Epithelial cell of esophagus (primary cell): ENCODE measurements at regions not wholly inside any gene's neighbourhood (a gene's known extent, or its start where the extent isn't known, plus 50 kb on each side); places are given as distances from the start of the nearest gene placed in this dataset.

Experiments
- DNase-seq: peaks from one replicate; pipeline ENCODE4 v3.0.0; 2010; ENCODE audit warnings: low read depth
- H3K4me3 ChIP-seq: 2 replicates; pipeline ENCODE4 v1.5.1; 2011; ENCODE audit warnings: mild to moderate bottlenecking, low read length, control low read depth
- CTCF ChIP-seq: IDR thresholded peaks from 2 replicates; pipeline ENCODE4 v1.5.1; 2011; ENCODE audit warnings: low read depth, mild to moderate bottlenecking, low read length, control low read depth, inconsistent platforms; ENCODE audit not compliant: insufficient read depth; ENCODE audit errors: missing control alignments

DNA sequence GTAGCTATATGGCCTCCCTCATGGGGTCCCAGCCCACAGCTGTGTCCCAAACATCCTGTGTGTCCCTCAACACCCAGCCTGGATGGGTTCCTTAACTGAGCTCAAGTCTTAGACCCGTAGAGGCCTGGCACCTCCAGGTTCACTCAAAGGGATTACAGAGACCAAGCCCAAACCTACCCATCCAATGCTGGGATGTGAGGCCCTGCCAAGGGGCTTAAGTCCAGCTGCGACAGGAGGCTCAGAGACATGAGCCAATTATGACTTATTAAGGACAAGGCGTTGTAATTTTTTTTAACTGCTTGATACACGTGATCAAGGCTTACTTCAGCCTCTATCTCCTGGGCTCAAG, 105.6 kb upstream of the RET start:
- TF ChIP-seq CTCF: no peak
- no peak overlapping the region for H3K4me3 ChIP-seq
- no peak for DNase-seq

GRCh38 chr10:42972946-42973345, 103.9 kb upstream of the RET start:
- H3K4me3 ChIP-seq: no peak overlapping the region
- no peak for TF ChIP-seq CTCF
- DNase-seq: no peak

GRCh38 chr10:42973411-42973810, 103.5 kb upstream of the RET start:
- H3K4me3 ChIP-seq: no peak overlapping the region
- no peak for TF ChIP-seq CTCF
- DNase-seq: no peak

DNA sequence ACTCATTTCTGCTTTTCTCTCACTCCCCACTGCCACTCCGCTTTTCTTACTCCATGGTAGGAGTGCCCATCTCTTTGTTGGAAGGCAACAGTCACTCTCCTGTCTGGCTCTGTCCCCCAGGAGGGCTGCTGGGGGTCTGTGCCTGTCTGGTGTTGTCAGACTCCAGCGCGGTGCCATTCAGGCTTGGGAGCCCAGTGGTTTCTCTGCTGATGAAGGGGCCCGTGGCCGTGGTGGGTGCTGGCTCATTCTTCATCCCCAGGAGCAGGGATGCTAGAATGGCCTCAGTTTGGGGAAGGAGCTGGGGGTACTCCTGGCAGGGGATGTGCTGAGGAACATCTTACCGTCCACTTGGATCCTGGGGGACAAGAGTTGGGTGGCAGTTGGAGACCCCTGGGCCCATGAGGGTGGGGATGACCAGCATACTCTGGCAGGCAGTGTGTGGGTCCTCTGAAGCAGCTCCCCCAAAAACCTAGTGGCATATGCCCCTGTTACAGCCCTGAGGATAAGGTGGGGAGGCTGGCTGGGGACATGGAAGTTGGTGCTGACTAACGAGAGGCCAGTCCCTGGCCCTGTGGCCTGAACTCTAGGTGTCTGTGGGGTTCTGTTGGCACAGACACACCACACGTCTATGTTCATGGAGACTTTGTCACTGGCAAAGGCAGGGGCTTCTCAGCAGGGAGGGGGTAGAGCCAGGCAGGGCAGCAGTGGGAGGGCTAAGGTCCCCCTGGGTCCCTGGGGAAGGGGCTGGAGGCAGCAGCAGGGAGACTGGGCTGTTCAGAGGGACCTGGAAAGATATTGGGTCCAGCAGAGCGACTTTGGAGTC, 102.8 kb upstream of the RET start:
- no peak for TF ChIP-seq CTCF
- DNase-seq: no peak
- no peak overlapping the region for H3K4me3 ChIP-seq

DNA sequence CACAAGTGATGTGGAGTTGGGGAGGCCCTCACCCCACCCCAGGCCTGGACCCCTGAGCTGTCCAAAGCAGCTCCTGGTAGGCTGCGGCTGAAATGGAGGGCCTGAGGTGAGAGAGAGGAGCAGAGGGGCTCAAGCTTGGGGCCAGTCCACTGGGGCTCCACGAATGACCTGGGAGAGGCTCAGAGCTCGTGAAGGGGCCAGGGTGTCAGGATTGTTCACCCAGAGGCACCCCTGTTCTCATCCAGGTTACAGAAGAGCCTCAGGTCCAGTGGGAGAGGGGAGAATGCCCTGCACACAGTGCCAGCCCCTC, 102.2 kb upstream of the RET start:
- no peak for DNase-seq
- no peak for TF ChIP-seq CTCF
- no peak overlapping the region for H3K4me3 ChIP-seq

DNA sequence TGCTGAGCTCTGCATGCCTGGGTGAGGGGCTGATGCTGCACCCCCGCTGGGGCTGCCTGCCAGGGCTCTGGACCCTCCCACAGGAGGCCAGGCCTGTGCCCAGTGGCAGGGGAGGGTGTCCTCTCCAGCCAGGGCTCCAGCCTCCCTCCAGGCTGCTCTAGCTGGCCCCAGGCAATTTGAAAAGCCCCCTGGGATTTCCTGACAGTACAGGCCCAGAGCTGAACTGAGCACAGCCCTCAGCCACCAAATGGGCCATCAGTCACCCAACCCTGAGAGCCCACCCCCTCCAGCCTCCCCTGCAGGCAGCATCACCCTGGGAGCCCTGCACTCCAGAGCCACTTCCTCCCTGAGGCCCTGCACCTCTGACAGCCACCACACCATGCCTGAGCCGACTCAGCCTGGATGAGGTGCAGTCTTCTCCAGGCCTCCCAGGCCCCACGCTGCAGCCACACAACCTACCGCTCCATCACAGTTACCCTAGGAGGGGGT, 101.8 kb upstream of the RET start:
- TF ChIP-seq CTCF: no peak

More for the DNA sequence above, 101.8 kb upstream of the RET start:
- H3K4me3 ChIP-seq: no peak overlapping the region
- no peak for DNase-seq
